K562 (cell line): ENCODE measurements at regions not wholly inside any gene's neighbourhood (a gene's known extent, or its start where the extent isn't known, plus 50 kb on each side); places are given as distances from the start of the nearest gene placed in this dataset.

ENCODE experiments used
- CCNT2 ChIP-seq: IDR thresholded peaks from 2 replicates; pipeline ENCODE4 v1.6.1; 2011; ENCODE audit warnings: borderline replicate concordance, low read depth, mild to moderate bottlenecking, moderate library complexity, mixed read lengths, low read length; ENCODE audit not compliant: insufficient read length; ENCODE audit errors: extremely low read depth
- FOSL1 ChIP-seq: fragments of 200-800 bp; sonication (Bioruptor generic); conservative IDR thresholded peaks from 2 replicates; pipeline ENCODE4 v1.6.1; 2016; ENCODE audit warnings: missing genetic modification characterization, missing compliant biosample characterization
- RBM17 ChIP-seq: fragments of 200-400 bp; formaldehyde crosslinking; IDR thresholded peaks from 2 replicates; pipeline ENCODE4 v1.6.1; 2017; ENCODE audit warnings: low read depth, mild to moderate bottlenecking, low read length, borderline replicate concordance
- REST ChIP-seq, 2 experiments: fragments of 450-650 bp; formaldehyde crosslinking in 1 of 2; IDR thresholded peaks; 2 replicates each; pipeline versions ENCODE4 v1.4.0 to v1.6.1; 2014 to 2020; ENCODE audit warnings: mild to moderate bottlenecking in 2 of 2, borderline replicate concordance in 1 of 2, low read depth in 1 of 2
- SIRT6 ChIP-seq: IDR thresholded peaks from one replicate; pipeline ENCODE4 v1.6.1; 2012; ENCODE audit warnings: low read depth, mild to moderate bottlenecking, control low read depth, inconsistent platforms, low read length, moderate library complexity
- ZSCAN32 ChIP-seq: fragments of 450-650 bp; formaldehyde crosslinking; IDR thresholded peaks from 2 replicates; pipeline ENCODE4 v1.4.0; 2020; ENCODE audit warnings: mild to moderate bottlenecking, moderate library complexity

GRCh38 chr1:185670187-185670627 lies 64.0 kb upstream of the HMCN1 start (continued):
- TF ChIP-seq REST (IDR thresholded peaks at IDR 0.05; ENCODE audit: borderline replicate concordance) (peak; percentile 45; the same call in 1 of the 2 replicates), REST (CRISPR knock-in tag; IDR thresholded peaks at IDR 0.05; ENCODE audit: low read depth) (no peak), FOSL1 (tag) (no peak), ZSCAN32 (no peak), CCNT2 (no peak), SIRT6 (no peak), RBM17 (no peak)
